Neuron (in vitro differentiated cells): ENCODE measurements at regions not wholly inside any gene's neighbourhood (a gene's known extent, or its start where the extent isn't known, plus 50 kb on each side); places are given as distances from the start of the nearest gene placed in this dataset.

Source experiments
- H2AFZ ChIP-seq: one replicate; pipeline ENCODE4 v1.6.1; 2013; ENCODE audit warnings: low read depth, mild to moderate bottlenecking, inconsistent platforms, low read length, moderate library complexity
- H3K27me3 ChIP-seq: one replicate; pipeline ENCODE4 v1.6.1; 2013; ENCODE audit warnings: low read length; ENCODE audit not compliant: insufficient read depth
- H3K36me3 ChIP-seq: one replicate; pipeline ENCODE4 v1.6.1; 2013; ENCODE audit warnings: low read length; ENCODE audit not compliant: insufficient read depth
- H3K4me1 ChIP-seq: one replicate; pipeline ENCODE4 v1.6.1; 2013; ENCODE audit warnings: low read length; ENCODE audit not compliant: insufficient read depth
- H3K4me3 ChIP-seq: 2 replicates; pipeline ENCODE4 v1.5.1; 2013; ENCODE audit warnings: mild to moderate bottlenecking, low read length, moderate library complexity
- H3K9me3 ChIP-seq: one replicate; pipeline ENCODE4 v1.6.1; 2013; ENCODE audit warnings: low read length

DNA sequence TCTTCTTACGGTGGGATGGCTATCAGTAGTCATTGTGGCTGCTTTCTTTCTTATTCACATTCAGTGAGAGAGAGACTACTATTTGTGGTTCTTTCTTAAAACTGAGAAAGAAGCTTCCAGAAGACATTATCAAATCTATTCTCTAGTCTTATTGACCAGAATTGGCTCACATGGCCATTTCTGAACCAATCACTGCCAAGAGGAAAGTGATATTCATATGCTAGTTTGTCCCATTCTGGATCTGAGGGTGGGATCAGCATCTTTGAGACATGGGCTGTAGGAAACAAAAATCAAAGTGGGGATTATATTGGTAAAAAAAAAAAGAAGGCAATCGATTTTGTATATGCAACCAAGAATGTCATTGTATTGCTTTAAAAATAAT, 106.4 kb upstream of the RASGRP1 start:
- Histone ChIP-seq H3K27me3 (no peaks in the 10 kb centered on the region), H3K4me3 (no peak overlapping the region), H3K4me1 (peaks cover 7% of the 10 kb centered on the region), H3K36me3 (no peaks in the 10 kb centered on the region), H3K9me3 (no peaks in the 10 kb centered on the region), H2AFZ (no peak overlapping the region)

DNA sequence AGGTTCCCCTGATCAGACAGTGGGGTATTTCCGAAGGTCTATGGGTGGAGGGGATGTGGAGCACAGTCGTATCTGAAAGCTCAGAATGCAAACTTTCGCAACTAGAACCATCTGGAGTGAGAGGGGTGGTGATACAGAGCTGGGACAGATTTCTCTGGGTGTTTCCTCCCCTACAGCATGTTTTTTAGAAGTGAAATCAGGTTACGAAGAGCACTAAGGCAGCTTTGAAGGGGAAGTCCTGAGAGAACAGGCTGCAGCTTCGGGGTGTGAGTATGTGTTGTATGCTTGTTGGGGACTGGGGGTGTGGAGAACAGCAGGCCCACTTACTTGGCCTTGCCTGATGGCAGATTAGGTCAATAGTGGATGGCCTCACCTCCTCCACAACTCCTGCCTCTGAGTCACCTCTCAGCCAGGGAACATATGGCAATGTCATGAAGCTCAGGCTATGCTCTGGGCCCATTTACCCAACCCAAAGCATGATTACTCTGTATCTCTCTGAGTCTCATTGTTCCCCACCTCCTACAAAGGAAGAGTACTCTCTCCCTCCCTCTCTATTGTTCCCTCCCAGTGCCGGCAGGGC, 107.2 kb upstream of the RASGRP1 start:
- no peaks in the 10 kb centered on the region for H3K27me3 ChIP-seq
- H2AFZ ChIP-seq, result no peak overlapping the region
- peaks cover 7% of the 10 kb centered on the region for H3K4me1 ChIP-seq
- no peaks in the 10 kb centered on the region for H3K9me3 ChIP-seq
- H3K4me3 ChIP-seq, result no peak overlapping the region
- no peaks in the 10 kb centered on the region for H3K36me3 ChIP-seq

DNA sequence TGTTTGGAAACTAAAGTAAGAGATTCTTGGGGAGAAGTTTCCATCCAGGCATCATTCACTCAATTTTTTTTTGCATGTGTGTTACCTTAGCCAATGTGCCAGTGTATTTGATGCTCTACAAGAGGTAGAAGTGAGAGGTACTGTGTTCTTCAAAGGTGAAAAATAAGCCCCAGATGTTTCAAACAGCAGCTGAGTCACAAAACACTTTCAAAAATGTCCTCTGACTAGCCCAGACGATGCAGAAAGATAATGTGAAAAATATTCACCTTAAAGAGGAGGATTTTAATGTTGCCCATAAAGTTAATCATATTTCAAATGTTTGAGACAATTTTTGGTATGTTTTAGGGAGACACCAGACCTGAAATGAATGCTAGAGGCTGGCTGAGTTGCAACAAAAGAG, 107.7 kb upstream of the RASGRP1 start:
- Histone ChIP-seq H3K4me3 (no peak overlapping the region), H3K36me3 (no peaks in the 10 kb centered on the region), H3K27me3 (no peaks in the 10 kb centered on the region), H3K4me1 (peaks cover 7% of the 10 kb centered on the region), H3K9me3 (no peaks in the 10 kb centered on the region), H2AFZ (no peak overlapping the region)

DNA sequence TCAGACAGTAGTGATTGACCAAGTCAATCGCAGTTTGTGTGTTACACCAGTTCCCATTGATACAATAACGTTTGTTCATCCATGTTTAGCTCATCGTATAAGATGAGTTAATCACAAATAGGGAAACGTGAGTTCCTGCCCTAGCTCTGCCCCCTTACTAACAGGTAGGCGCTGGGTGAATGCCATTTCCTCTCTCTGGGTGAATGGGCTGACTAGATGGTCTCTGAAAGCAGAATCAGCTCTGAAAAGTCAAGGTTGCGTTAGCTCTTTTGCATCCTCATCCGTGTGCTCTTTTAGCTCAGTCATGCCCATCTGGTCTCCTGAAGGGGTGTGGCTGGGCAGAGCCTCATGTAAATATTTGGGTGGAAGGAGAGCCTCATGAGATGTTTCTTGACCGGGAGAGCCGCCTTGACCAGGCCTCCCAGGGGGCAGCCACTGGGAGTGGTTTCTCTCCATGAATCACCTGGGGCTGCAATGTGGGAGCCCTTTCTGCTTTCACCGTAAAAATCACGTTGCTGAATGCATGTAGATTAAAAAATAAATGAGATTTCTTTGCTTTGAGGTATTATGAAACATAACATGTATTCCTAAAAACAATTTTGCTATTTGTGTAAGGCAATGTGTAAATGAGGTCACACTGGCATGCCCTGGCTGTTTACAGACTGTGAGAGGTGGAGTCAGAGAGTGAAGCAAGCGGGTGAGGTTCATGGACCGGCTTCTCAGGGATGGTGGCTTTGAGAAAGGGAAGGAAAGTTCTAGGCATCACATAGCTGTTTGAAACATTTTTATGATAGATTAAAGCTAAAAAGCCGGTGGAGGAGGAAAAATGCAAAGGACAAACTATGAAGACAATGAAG, 108.4 kb upstream of the RASGRP1 start:
- Histone ChIP-seq H2AFZ (no peak overlapping the region), H3K36me3 (no peaks in the 10 kb centered on the region), H3K9me3 (no peaks in the 10 kb centered on the region), H3K27me3 (no peaks in the 10 kb centered on the region), H3K4me1 (peaks cover 7% of the 10 kb centered on the region), H3K4me3 (no peak overlapping the region)

DNA sequence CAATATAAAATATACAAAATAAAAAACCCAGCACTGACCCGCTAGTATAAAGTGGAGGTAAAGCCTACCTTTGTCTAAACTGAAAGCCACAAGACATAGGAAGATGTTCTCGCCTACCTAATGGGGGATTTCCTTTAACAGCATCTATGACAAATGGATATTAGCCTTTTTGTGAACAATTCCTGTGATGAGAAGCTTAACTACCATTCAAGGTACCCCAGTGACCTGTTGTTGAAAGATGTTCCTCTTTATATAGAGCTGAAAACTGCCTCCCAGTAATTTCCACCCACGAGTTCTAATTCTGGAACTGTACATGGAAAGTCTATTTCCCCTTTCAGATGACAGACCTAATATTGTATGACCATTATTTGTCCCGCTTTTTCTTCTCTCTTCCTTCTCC, 109.8 kb upstream of the RASGRP1 start:
- Histone ChIP-seq H3K36me3 (no peaks in the 10 kb centered on the region), H3K9me3 (no peaks in the 10 kb centered on the region), H3K4me3 (no peak overlapping the region), H3K27me3 (no peaks in the 10 kb centered on the region), H3K4me1 (no peaks in the 10 kb centered on the region), H2AFZ (no peak overlapping the region)

DNA sequence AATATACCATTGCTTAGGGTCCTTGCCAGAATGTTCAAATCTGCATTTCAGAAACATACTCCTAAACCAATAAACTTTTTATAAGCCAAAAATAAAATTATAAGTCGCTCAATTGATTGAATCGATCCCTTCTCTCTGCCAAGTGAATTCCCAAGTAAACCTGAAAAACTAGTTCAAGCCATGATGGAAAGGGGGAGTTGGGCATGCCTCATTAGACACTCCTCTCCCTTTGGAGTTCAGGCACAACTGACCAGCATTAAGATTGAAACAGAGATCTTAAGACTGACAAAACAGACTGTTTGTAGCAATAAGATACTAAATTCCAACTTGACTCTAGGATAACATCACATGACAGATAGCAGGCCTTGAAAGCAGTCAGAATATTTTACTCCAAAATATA, 113.7 kb upstream of the RASGRP1 start:
- no peak overlapping the region for H3K4me3 ChIP-seq
- no peaks in the 10 kb centered on the region for H3K36me3 ChIP-seq
- no peaks in the 10 kb centered on the region for H3K27me3 ChIP-seq
- H2AFZ ChIP-seq, result no peak overlapping the region
- H3K9me3 ChIP-seq, result no peaks in the 10 kb centered on the region
- no peaks in the 10 kb centered on the region for H3K4me1 ChIP-seq

DNA sequence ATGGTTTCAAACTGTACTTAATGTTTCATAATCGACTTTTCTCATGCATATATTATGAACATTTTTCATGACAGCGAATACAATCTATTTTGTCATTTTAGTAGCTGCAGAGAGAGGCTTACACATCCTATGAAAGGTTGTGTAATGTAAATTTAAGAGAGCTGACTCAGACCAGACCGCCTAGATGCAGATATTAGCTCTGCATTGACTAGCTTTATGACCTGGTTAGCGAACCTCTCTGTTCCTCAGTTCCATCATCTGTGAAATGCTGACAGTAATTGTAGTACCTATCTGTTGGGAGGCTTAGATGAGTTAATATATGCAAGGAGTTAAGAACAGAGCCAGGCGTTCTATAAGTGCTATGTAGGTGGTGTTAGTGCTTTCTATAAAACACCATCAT, 116.2 kb upstream of the RASGRP1 start:
- Histone ChIP-seq H3K9me3 (no peaks in the 10 kb centered on the region), H2AFZ (no peak overlapping the region), H3K4me1 (no peaks in the 10 kb centered on the region), H3K27me3 (no peaks in the 10 kb centered on the region), H3K4me3 (no peak overlapping the region), H3K36me3 (no peaks in the 10 kb centered on the region)

DNA sequence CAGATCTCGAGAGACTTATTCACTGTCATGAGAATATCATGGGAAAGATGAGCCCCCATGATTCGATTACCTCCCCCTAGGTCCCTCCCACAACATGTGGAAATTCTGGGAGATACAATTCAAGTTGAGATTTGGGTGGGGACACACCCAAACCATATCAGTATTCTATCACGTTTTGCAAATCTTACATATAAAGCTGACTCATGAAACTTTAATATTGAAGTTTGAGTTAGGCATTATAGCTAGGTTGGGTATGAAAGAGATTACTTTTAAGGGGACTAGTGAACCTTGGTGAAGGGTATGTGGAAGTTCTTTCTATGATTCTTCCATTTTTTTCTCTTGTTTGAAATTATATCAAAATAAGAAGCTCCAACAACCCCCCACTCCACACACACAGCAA, 117.7 kb upstream of the RASGRP1 start:
- Histone ChIP-seq H3K4me3 (no peak overlapping the region), H3K36me3 (no peaks in the 10 kb centered on the region), H3K9me3 (no peaks in the 10 kb centered on the region), H2AFZ (no peak overlapping the region), H3K4me1 (no peaks in the 10 kb centered on the region), H3K27me3 (no peaks in the 10 kb centered on the region)

DNA sequence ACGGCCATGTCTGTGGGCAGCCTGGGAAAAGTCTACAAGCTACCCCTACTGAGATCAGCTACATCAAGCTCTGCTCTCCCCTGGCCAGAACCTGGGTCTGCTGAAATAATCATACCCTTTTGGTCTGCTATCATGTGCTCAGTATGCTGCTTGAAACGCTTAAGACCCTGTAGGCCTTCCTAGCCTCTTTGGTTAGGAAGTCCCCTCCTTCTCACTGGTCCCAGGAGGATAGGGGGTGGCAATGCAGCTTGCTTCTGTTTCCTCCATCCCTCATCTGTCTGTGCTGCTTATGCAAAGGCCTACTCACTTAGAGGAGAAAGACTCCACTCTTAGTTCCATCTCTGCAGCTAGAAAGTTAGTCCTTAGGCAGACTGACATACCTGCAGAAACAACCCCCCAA, 118.2 kb upstream of the RASGRP1 start:
- Histone ChIP-seq H3K36me3 (no peaks in the 10 kb centered on the region), H3K27me3 (no peaks in the 10 kb centered on the region), H3K9me3 (no peaks in the 10 kb centered on the region), H3K4me1 (no peaks in the 10 kb centered on the region), H3K4me3 (no peak overlapping the region), H2AFZ (no peak overlapping the region)

DNA sequence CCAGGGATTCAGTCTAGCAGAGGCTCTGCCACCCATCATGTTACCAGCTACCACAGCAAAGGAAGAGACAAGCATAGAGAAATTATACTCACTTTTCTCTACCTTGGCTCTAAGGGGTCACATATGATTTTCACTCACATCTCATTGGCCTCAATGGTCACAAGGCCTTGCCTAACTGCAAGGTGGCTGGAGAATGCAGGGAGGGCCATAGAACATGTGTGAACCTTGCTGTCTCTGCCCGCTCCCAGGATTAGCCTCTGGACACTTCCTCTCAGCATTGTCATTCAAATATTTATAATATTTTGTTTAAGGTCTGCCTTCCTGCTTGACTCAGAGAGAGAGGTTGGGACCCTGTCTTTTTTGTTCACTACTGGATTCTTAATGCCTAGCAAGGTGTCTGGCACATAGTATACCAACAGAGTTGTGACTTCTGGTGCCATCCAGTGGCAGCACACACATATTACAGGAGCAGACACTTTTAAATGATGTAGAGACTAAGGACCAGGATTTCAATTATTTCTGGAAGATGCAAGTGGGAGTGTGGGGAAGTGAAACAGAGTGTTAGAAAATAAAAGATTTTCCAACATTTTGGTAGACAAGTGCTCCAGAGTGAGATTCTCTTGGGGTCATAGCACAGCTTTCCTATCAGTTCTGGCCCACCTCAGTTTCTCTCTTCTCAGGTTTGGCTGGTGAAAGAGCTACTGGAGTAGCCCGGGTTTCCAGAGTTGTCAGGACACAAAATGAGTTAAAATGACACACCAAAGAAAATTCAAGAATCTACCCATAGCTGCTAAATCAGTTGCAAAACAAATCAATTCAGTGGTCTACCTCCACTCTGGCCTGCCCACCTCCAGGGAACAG, 119.0 kb upstream of the RASGRP1 start:
- no peaks in the 10 kb centered on the region for H3K36me3 ChIP-seq
- no peak overlapping the region for H3K4me3 ChIP-seq
- H2AFZ ChIP-seq, result no peak overlapping the region
- no peaks in the 10 kb centered on the region for H3K9me3 ChIP-seq
- no peaks in the 10 kb centered on the region for H3K4me1 ChIP-seq
- no peaks in the 10 kb centered on the region for H3K27me3 ChIP-seq

DNA sequence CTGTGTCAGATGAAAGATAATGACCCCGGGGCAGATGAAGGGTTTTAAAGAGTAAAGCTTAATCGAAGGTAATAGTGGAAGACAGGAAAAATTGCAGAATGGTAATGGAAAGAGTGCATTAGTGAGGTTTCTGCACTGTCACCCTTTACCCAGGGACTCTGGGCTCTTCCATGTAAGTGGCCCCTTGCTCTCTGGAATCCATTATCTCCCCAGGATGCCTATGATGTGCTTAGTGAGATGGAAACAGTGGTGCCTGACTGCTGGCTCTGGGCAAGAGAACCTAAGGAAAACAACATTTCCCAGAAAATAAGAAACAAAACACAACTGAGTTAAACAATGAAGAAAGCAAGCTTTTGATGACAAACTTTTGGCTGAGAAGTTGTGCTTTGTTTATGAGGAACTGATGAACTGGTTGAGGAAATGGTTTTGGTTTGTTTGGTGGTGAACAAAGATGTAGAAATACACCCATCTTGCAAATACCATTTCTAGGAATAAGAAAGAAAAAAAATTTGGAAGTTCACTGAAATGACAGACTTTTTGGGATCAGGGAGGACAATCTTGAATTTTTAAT, 119.9 kb upstream of the RASGRP1 start:
- no peak overlapping the region for H2AFZ ChIP-seq
- H3K27me3 ChIP-seq, result no peaks in the 10 kb centered on the region
- H3K9me3 ChIP-seq, result no peaks in the 10 kb centered on the region
- H3K36me3 ChIP-seq, result no peaks in the 10 kb centered on the region
- no peaks in the 10 kb centered on the region for H3K4me1 ChIP-seq
- H3K4me3 ChIP-seq, result no peak overlapping the region

DNA sequence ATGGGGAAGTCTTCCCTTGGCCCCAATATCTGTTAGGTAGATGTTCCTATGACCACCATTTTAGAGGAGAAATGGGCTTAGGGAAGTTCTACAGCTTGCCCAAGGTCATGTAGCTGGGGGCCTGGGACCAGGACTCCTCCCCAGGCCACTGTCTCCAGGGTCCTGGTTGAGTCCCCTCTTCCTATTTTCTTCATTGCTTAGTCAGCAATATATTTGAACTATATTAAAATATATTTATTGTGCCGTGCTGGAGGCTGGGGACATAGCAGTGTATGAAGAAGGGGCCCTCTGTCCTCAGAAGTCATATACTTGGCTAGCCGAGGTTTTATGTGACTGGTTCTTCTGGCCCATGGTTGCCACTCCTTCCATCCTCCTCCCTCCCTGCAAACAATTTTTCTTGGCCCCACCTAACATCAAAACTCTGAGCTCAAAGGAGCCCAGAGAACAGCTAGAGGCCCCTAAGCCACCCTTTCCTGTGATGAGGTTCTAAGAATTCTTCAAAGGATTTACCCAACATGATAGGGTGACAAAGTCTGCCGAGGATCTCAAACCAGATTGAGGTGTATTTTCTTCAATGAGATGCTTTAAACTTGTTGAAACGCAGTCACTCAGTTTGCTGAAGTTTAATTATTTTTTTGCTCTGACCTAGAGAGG, 121.2 kb upstream of the RASGRP1 start:
- no peaks in the 10 kb centered on the region for H3K36me3 ChIP-seq
- no peaks in the 10 kb centered on the region for H3K4me1 ChIP-seq
- no peak overlapping the region for H3K4me3 ChIP-seq
- no peaks in the 10 kb centered on the region for H3K9me3 ChIP-seq
- H3K27me3 ChIP-seq, result no peaks in the 10 kb centered on the region
- H2AFZ ChIP-seq, result no peak overlapping the region
